ENCODE measurements at regions not wholly inside any gene's neighbourhood (a gene's known extent, or its start where the extent isn't known, plus 50 kb on each side); places are given as distances from the start of the nearest gene placed in this dataset.
A peak's percentile ranks its signal among the peaks of the same experiment; 100 is the strongest.
"Not testable (repeated sequence)": the region's sequence is repeated elsewhere in the genome, so short reads cannot be mapped to it uniquely, and the experiment has no call there.

GRCh38 chr11:71091506-71092265 lies 160.7 kb downstream of the SHANK2 start:
- ATAC-seq = no peak
- H3K27ac Mint-ChIP-seq = no peak overlapping the region
- no peak overlapping the region for H3K4me3 Mint-ChIP-seq
- no peaks in the 10 kb centered on the region for H3K4me1 Mint-ChIP-seq
- H3K27me3 Mint-ChIP-seq = peaks cover 26% of the 10 kb centered on the region
- no peaks in the 10 kb centered on the region for H3K9me3 Mint-ChIP-seq
- no peak for DNase-seq

- Mint-ChIP-seq H3K9me3 (no peaks in the 10 kb centered on the region), H3K4me1 (no peaks in the 10 kb centered on the region), H3K27me3 (peaks cover 17% of the 10 kb centered on the region), H3K4me3 (no peak overlapping the region), H3K27ac (no peak overlapping the region)
- ATAC-seq (no peak), DNase-seq (no peak)
Measured at GRCh38 chr11:71089571-71089970, 162.8 kb downstream of the SHANK2 start.

GRCh38 chr11:71088314-71089215 lies 163.8 kb downstream of the SHANK2 start:
- DNase-seq, H3K4me1 Mint-ChIP-seq, ATAC-seq, H3K27ac Mint-ChIP-seq, H3K9me3 Mint-ChIP-seq, H3K4me3 Mint-ChIP-seq: not testable (repeated sequence)
- H3K27me3 Mint-ChIP-seq = peaks cover 17% of the 10 kb centered on the region

GRCh38 chr11:71086687-71087258 lies 165.6 kb downstream of the SHANK2 start:
- DNase-seq (no peak), ATAC-seq (no peak)
- Mint-ChIP-seq H3K9me3 (no peaks in the 10 kb centered on the region), H3K27ac (no peak overlapping the region), H3K27me3 (peaks cover 10% of the 10 kb centered on the region), H3K4me1 (no peaks in the 10 kb centered on the region), H3K4me3 (no peak overlapping the region)

GRCh38 chr11:71084306-71085012 lies 167.9 kb downstream of the SHANK2 start:
- H3K9me3 Mint-ChIP-seq = no peaks in the 10 kb centered on the region
- DNase-seq (no peak), ATAC-seq (no peak)
- no peaks in the 10 kb centered on the region for H3K4me1 Mint-ChIP-seq
- peaks cover 17% of the 10 kb centered on the region for H3K27me3 Mint-ChIP-seq
- H3K4me3 Mint-ChIP-seq = no peak overlapping the region
- H3K27ac Mint-ChIP-seq = no peak overlapping the region

- no peak for DNase-seq
- no peak overlapping the region for H3K4me3 Mint-ChIP-seq
- no peaks in the 10 kb centered on the region for H3K4me1 Mint-ChIP-seq
- H3K9me3 Mint-ChIP-seq = no peaks in the 10 kb centered on the region
- H3K27me3 Mint-ChIP-seq = peaks cover 20% of the 10 kb centered on the region
- no peak overlapping the region for H3K27ac Mint-ChIP-seq
- ATAC-seq = no peak
Measured at GRCh38 chr11:71083105-71083504, 169.3 kb downstream of the SHANK2 start.

- H3K27me3 Mint-ChIP-seq = peaks cover 20% of the 10 kb centered on the region
Measured at GRCh38 chr11:71082454-71082853, 169.9 kb downstream of the SHANK2 start.

GRCh38 chr11:71081704-71082230 lies 170.6 kb downstream of the SHANK2 start:
- Mint-ChIP-seq H3K9me3 (no peaks in the 10 kb centered on the region), H3K27me3 (peaks cover 20% of the 10 kb centered on the region), H3K27ac (no peak overlapping the region), H3K4me3 (no peak overlapping the region), H3K4me1 (no peaks in the 10 kb centered on the region)
- ATAC-seq = no peak
- DNase-seq = no peak

More at GRCh38 chr11:71082454-71082853, 169.9 kb downstream of the SHANK2 start:
- no peaks in the 10 kb centered on the region for H3K4me1 Mint-ChIP-seq
- no peak for DNase-seq
- no peak overlapping the region for H3K4me3 Mint-ChIP-seq
- ATAC-seq = no peak
- no peaks in the 10 kb centered on the region for H3K9me3 Mint-ChIP-seq
- H3K27ac Mint-ChIP-seq = no peak overlapping the region

- H3K4me3 Mint-ChIP-seq = no peak overlapping the region
- H3K27ac Mint-ChIP-seq = no peak overlapping the region
- no peaks in the 10 kb centered on the region for H3K9me3 Mint-ChIP-seq
- DNase-seq = peak; percentile 45 to 57
- peak; percentile 67 for ATAC-seq
- peaks cover 20% of the 10 kb centered on the region for H3K27me3 Mint-ChIP-seq
- H3K4me1 Mint-ChIP-seq = no peaks in the 10 kb centered on the region
Measured at GRCh38 chr11:71080239-71081097, 171.9 kb downstream of the SHANK2 start.

GRCh38 chr11:71079795-71080194 lies 172.6 kb downstream of the SHANK2 start:
- Mint-ChIP-seq H3K4me3 (no peak overlapping the region), H3K9me3 (no peaks in the 10 kb centered on the region), H3K27ac (no peak overlapping the region), H3K27me3 (peaks cover 20% of the 10 kb centered on the region), H3K4me1 (no peaks in the 10 kb centered on the region)
- DNase-seq (no peak), ATAC-seq (no peak)

GRCh38 chr11:71078482-71078881 lies 173.9 kb downstream of the SHANK2 start:
- ATAC-seq (no peak), DNase-seq (no peak)
- Mint-ChIP-seq H3K27ac (no peak overlapping the region), H3K4me1 (no peaks in the 10 kb centered on the region), H3K9me3 (no peaks in the 10 kb centered on the region), H3K4me3 (no peak overlapping the region), H3K27me3 (peaks cover 20% of the 10 kb centered on the region)

- H3K9me3 Mint-ChIP-seq = no peaks in the 10 kb centered on the region
- no peak overlapping the region for H3K27ac Mint-ChIP-seq
- no peak overlapping the region for H3K4me3 Mint-ChIP-seq
- ATAC-seq (no peak), DNase-seq (no peak)
- no peaks in the 10 kb centered on the region for H3K4me1 Mint-ChIP-seq
- peaks cover 20% of the 10 kb centered on the region for H3K27me3 Mint-ChIP-seq
Measured at GRCh38 chr11:71076525-71077304, 175.7 kb downstream of the SHANK2 start.

GRCh38 chr11:71075871-71076420 lies 176.4 kb downstream of the SHANK2 start:
- peaks cover 20% of the 10 kb centered on the region for H3K27me3 Mint-ChIP-seq

More at GRCh38 chr11:71075871-71076420, 176.4 kb downstream of the SHANK2 start:
- DNase-seq (no peak), ATAC-seq (no peak)
- no peaks in the 10 kb centered on the region for H3K4me1 Mint-ChIP-seq
- H3K9me3 Mint-ChIP-seq = no peaks in the 10 kb centered on the region
- no peak overlapping the region for H3K4me3 Mint-ChIP-seq
- H3K27ac Mint-ChIP-seq = no peak overlapping the region
